ENCODE measurements at regions not wholly inside any gene's neighbourhood (a gene's known extent, or its start where the extent isn't known, plus 50 kb on each side); places are given as distances from the start of the nearest gene placed in this dataset.

GRCh38 chr11:109770323-109770722 is 322.9 kb upstream of the ZC3H12C start:
- no peak for ATAC-seq
- no peak for TF ChIP-seq ZFP3 (CRISPR knock-in tag; IDR thresholded peaks at IDR 0.05)
- TF ChIP-seq ESRRG (CRISPR knock-in tag; IDR thresholded peaks at IDR 0.05), result no peak
- peak; percentile 59; the same call in 1 of the 2 replicates for TF ChIP-seq TCF4 (CRISPR knock-in tag; IDR thresholded peaks at IDR 0.05; ENCODE audit: borderline replicate concordance)
- no peak for TF ChIP-seq ZFP30 (CRISPR knock-in tag; IDR thresholded peaks at IDR 0.05)
- no peak for TF ChIP-seq POU6F1 (CRISPR knock-in tag; IDR thresholded peaks at IDR 0.05; ENCODE audit: borderline replicate concordance, low read depth)

DNA sequence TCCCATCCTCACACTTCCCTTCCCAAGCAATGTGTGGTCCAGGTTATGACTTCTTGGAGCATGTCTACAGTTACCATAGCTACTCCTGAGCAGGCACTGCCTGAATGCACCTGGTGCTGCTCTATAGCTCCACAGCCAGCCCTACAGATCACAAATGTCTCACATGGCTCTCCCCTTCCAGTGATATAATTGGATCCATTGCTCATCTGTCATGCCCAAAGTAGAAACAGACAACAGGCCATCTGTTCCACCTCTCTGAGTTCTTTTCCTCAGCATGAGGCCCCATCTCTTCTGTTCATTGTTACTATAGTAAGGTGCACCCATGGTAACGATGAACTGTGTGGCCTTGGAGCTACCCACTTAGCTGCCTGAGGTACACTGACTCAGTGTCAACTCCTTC is 320.3 kb upstream of the ZC3H12C start:
- TF ChIP-seq PPARA (CRISPR knock-in tag; IDR thresholded peaks at IDR 0.05; ENCODE audit: borderline replicate concordance) (no peak), CSDC2 (CRISPR knock-in tag; IDR thresholded peaks at IDR 0.05) (no peak), ISL1 (CRISPR knock-in tag; IDR thresholded peaks at IDR 0.05) (no peak), GLIS3 (CRISPR knock-in tag; IDR thresholded peaks at IDR 0.05) (no peak), ZNF565 (CRISPR knock-in tag; conservative IDR thresholded peaks at IDR 0.05; ENCODE audit: low read depth) (no peak), TCF4 (CRISPR knock-in tag; IDR thresholded peaks at IDR 0.05; ENCODE audit: borderline replicate concordance) (no peak; the same call in 1 of the 2 replicates), CSRNP3 (CRISPR knock-in tag; IDR thresholded peaks at IDR 0.05) (no peak), OSR1 (CRISPR knock-in tag; IDR thresholded peaks at IDR 0.05) (no peak), RARB (CRISPR knock-in tag; IDR thresholded peaks at IDR 0.05) (no peak), POU6F1 (CRISPR knock-in tag; IDR thresholded peaks at IDR 0.05; ENCODE audit: borderline replicate concordance, low read depth) (no peak)
- no peak; the same call in 2 of the 3 replicates for ATAC-seq

GRCh38 chr11:109775686-109776085 is 317.5 kb upstream of the ZC3H12C start:
- ATAC-seq, result no peak

DNA sequence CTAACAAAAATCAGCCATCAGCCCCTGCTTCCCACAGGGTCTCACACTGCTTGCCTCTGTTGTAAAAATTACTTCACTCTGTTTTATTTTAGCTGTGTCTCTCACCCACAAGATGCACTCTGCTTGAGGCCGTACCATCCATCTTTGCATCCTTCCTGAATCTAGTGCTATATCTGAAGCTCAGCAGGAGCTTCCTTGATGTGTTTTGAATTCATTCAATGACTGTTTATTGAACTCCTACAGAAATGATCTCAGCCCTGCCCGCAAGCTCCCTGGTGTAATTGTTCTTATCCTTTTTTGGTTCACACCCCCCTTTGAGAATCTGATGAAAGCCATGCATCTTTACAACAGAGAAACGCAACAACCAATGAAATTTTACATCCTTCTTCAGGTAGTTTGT is 310.2 kb upstream of the ZC3H12C start:
- no peak for ATAC-seq
- TF ChIP-seq, protein P1, sequence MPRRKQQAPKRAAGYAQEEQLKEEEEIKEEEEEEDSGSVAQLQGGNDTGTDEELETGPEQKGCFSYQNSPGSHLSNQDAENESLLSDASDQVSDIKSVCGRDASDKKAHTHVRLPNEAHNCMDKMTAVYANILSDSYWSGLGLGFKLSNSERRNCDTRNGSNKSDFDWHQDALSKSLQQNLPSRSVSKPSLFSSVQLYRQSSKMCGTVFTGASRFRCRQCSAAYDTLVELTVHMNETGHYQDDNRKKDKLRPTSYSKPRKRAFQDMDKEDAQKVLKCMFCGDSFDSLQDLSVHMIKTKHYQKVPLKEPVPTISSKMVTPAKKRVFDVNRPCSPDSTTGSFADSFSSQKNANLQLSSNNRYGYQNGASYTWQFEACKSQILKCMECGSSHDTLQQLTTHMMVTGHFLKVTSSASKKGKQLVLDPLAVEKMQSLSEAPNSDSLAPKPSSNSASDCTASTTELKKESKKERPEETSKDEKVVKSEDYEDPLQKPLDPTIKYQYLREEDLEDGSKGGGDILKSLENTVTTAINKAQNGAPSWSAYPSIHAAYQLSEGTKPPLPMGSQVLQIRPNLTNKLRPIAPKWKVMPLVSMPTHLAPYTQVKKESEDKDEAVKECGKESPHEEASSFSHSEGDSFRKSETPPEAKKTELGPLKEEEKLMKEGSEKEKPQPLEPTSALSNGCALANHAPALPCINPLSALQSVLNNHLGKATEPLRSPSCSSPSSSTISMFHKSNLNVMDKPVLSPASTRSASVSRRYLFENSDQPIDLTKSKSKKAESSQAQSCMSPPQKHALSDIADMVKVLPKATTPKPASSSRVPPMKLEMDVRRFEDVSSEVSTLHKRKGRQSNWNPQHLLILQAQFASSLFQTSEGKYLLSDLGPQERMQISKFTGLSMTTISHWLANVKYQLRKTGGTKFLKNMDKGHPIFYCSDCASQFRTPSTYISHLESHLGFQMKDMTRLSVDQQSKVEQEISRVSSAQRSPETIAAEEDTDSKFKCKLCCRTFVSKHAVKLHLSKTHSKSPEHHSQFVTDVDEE (CRISPR knock-in tag; IDR thresholded peaks at IDR 0.05), result no peak
- peak; percentile 60; the same call in 1 of the 2 replicates for TF ChIP-seq ZFP3 (CRISPR knock-in tag; IDR thresholded peaks at IDR 0.05)

More at GRCh38 chr11:109775686-109776085, 317.5 kb upstream of the ZC3H12C start:
- TF ChIP-seq ZFP30 (CRISPR knock-in tag; IDR thresholded peaks at IDR 0.05), result no peak
- TF ChIP-seq, protein P2, sequence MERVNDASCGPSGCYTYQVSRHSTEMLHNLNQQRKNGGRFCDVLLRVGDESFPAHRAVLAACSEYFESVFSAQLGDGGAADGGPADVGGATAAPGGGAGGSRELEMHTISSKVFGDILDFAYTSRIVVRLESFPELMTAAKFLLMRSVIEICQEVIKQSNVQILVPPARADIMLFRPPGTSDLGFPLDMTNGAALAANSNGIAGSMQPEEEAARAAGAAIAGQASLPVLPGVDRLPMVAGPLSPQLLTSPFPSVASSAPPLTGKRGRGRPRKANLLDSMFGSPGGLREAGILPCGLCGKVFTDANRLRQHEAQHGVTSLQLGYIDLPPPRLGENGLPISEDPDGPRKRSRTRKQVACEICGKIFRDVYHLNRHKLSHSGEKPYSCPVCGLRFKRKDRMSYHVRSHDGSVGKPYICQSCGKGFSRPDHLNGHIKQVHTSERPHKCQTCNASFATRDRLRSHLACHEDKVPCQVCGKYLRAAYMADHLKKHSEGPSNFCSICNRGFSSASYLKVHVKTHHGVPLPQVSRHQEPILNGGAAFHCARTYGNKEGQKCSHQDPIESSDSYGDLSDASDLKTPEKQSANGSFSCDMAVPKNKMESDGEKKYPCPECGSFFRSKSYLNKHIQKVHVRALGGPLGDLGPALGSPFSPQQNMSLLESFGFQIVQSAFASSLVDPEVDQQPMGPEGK (CRISPR knock-in tag; IDR thresholded peaks at IDR 0.05; ENCODE audit: borderline replicate concordance), result no peak
- TF ChIP-seq ZFP3 (CRISPR knock-in tag; IDR thresholded peaks at IDR 0.05), result no peak
- no peak for TF ChIP-seq BACH2 (CRISPR knock-in tag; IDR thresholded peaks at IDR 0.05; ENCODE audit: borderline replicate concordance)
- TF ChIP-seq ZNF70 (CRISPR knock-in tag; IDR thresholded peaks at IDR 0.05), result no peak
- TF ChIP-seq GLIS3 (CRISPR knock-in tag; IDR thresholded peaks at IDR 0.05), result no peak
- TF ChIP-seq POU6F1 (CRISPR knock-in tag; IDR thresholded peaks at IDR 0.05; ENCODE audit: borderline replicate concordance, low read depth), result no peak
- no peak for TF ChIP-seq TCF4 (CRISPR knock-in tag; IDR thresholded peaks at IDR 0.05; ENCODE audit: borderline replicate concordance)

Measured in SK-N-SH treated with all-trans-retinoic acid at 6 μM for 48 hours (cell line).